Inflammatory macrophage treated with lipopolysaccharide for 1 hour (primary cell): ENCODE measurements at regions not wholly inside any gene's neighbourhood (a gene's known extent, or its start where the extent isn't known, plus 50 kb on each side); places are given as distances from the start of the nearest gene placed in this dataset.

ENCODE experiments used
- DNase-seq, 2 donors: peaks; one replicate each; pipeline ENCODE4 v3.0.0-alpha.2; 2020 to 2022

GRCh38 chr15:61318802-61319525 is 89.9 kb upstream of the RORA start:
- no peak for DNase-seq

GRCh38 chr15:61318301-61318700 is 89.2 kb upstream of the RORA start:
- no peak for DNase-seq

DNA sequence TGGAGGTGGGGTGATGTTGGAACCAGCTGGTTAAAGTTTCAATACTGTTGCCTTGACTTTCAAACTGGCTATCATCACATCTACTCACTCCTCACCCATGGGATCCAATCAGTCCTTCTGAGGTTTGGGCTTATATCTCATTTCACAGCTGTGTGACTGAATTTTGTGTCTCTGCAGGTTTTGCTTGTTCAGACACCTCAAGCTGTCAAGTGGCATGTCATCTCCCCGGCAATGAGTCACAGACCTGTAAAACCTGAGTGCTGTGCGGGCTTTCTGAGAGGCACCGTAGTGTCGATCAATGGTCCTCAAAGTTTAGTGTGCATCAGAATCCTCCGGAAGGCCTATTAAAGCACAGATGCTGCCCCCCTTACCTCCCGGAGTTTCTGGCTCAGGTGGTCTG is 86.4 kb upstream of the RORA start:
- no peak for DNase-seq

GRCh38 chr15:61314427-61314826 is 85.3 kb upstream of the RORA start:
- DNase-seq: no peak

DNA sequence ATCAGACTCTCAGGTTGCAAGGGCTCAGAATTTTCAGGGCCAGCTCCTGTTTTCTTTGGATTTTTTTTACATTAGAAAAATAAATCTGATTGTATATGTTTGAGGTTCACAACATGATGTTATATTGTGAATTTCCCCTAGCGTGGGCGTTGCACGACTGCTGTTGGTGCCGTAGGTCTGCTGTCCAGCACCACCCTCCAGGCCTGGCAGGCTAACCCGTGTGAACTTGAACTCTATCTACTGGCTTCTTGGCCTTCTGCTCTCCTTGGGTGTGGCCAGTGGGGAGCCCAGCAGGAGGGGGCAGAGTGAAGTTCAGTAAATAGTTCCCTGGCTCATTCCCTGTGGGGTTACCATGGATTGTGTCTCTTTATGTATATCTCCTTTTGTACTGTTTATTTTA is 80.5 kb upstream of the RORA start:
- no peak for DNase-seq

DNA sequence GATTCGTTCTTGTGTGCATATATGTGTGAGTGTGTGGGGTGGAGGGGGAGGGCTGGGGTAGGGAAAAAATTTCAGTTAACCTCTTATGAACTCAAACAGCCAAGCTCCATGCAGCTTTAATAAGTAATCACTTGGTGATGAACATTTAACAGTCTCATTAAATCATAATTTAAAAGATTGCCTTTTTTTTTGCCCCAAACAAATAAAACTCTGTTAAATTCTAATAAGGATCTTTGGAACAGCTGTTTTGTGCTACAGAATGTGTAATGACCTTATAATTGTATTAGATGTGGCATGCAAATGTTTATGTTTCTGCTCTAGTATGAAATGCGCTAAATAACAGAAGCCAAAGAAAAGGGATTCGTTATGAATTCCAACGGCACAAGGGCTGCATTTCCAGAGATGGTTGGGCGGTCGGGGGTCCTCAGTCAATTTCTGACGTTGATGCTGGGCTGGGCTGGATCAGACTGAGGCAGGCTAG is 80.0 kb upstream of the RORA start:
- no peak for DNase-seq

DNA sequence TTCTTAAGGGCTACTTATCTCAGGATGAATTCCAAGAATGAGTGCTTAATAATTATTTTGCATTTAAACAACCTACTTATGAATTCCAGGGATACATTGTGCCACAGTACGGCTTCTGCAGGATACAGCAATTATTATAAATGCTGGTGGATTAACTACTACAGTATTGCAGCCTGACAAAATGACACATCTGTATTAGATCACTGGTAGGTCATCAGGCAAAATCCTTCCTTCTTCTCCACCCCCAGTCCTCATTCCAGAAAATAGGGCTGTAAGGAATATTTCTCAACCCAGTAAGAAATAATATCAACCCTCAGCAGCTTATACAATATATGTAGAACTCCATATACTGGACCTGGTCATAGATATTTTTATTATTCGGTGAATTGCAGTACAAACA is 79.3 kb upstream of the RORA start:
- no peak for DNase-seq

DNA sequence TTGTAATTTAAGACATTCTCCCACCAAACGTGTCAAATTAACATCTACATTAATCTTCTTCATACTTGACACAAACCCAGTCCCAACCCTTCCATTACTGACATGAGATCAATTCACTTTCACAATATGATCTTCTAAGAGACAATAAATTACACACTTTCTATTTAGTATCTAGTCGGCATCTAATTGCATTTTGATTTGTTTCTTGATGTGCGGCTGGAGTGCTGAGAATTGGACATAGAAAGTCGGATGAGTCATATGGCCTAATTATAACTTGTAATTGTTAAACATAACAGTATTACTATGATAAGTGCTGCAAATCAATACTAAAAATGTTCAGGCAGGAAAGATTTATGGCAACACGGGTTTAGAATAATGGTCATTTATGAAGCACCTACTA is 78.4 kb upstream of the RORA start:
- DNase-seq: no peak

DNA sequence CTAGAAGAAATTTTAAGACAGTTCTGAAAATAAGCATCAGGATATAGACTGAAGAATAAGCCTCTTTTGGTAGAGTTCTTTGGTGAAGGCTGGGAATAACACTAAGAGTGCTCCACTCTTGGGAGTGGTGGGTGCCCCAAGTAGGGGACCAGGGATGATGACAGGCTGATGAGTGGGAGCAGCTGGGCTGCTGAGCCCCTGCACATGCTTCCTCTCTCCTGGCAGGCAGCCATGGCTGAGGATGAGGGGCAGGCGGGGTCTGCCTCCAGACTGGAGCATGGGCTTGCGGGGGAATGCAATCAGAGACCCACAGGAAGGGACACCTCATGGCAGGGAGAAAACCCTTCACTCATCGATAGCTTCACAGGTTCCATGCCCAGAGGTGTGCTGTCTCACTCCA is 72.6 kb upstream of the RORA start:
- no peak for DNase-seq

DNA sequence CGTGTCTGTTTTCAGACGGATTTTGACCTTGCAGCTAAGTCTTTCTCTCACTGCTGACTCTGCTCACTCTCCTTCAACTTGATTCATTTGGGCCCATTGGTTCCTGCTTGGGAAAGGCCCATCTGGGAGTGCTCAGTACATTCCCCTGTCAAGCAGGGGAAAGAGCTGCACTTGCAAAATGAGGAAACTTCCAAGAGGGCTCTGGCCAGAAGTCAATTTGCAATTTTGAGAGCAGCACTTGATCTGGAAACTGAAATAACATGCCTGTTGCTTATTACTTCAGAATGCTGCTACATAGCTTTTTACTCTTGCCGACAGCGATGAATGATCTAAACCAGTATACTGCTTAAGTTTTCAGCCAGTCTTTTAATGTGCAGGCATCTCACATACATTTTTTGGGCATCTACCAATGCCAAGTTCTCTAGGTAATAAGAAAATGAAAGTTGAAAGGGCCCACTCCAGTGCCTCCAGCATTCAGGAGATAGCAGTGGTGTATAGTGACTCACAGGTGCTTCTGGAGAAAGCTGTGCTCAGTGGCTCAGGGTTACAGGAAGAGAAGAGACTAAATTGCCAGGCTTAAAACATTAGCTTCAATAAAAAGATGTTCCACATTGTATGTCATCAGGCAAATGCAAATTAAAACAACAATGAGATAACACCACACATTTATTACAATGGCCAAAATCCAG is 70.1 kb upstream of the RORA start:
- DNase-seq: no peak

DNA sequence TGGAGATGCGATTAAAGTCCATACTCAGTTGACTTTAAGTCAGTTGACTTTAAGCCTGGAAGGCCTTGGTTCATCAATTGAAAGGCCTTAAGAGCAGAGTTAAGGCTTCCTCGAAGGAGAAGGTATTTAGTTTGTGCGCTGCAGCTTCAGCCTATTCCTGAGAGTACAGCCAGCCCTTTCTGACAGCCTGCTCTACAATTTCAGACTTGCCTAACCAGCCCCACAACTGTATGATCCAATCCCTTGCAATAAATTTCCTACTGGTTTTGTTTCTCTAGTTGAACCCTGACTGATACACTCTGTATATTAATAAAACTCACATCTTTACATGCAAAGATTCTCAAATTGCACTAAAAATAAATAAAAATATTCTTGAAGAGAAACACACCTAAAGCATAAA is 66.1 kb upstream of the RORA start:
- DNase-seq: no peak

GRCh38 chr15:61282661-61283060 is 53.6 kb upstream of the RORA start:
- DNase-seq: no peak

GRCh38 chr15:61281328-61281727 is 52.2 kb upstream of the RORA start:
- DNase-seq: no peak
